GM19463 (cell line): ENCODE measurements at regions not wholly inside any gene's neighbourhood (a gene's known extent, or its start where the extent isn't known, plus 50 kb on each side); places are given as distances from the start of the nearest gene placed in this dataset.
A peak's percentile ranks its signal among the peaks of the same experiment; 100 is the strongest.

Experiments used
- ATAC-seq: cut with Tn5 transposase; IDR thresholded peaks from one replicate; pipeline ENCODE4 v1.9.1; 2021; ENCODE audit warnings: mild to moderate bottlenecking, moderate library complexity; ENCODE audit not compliant: unreplicated experiment

- no peak for ATAC-seq
These were observed 98.0 kb upstream of the E2F7 start for GRCh38 chr12:77163074-77164038.

GRCh38 chr12:77161944-77162343 is 96.6 kb upstream of the E2F7 start:
- no peak for ATAC-seq

- ATAC-seq, result no peak
These were observed 95.6 kb upstream of the E2F7 start for GRCh38 chr12:77160931-77161330.

- ATAC-seq, result no peak
These were observed 88.3 kb upstream of the E2F7 start for GRCh38 chr12:77153706-77154105.

- no peak for ATAC-seq
These were observed 87.3 kb upstream of the E2F7 start for GRCh38 chr12:77152623-77153193.

GRCh38 chr12:77151030-77151429 is 85.7 kb upstream of the E2F7 start:
- ATAC-seq, result no peak

- no peak for ATAC-seq
These were observed 68.2 kb upstream of the E2F7 start for GRCh38 chr12:77133566-77133965.

- no peak for ATAC-seq
These were observed 66.7 kb upstream of the E2F7 start for GRCh38 chr12:77131977-77132490.

GRCh38 chr12:77130193-77130592 is 64.8 kb upstream of the E2F7 start:
- ATAC-seq, result no peak

GRCh38 chr12:77124767-77125166 is 59.4 kb upstream of the E2F7 start:
- ATAC-seq, result peak; percentile 69

GRCh38 chr12:77122661-77123060 is 57.3 kb upstream of the E2F7 start:
- ATAC-seq, result no peak

- ATAC-seq, result no peak
These were observed 56.9 kb upstream of the E2F7 start for GRCh38 chr12:77122236-77122635.

- ATAC-seq, result no peak
These were observed 55.1 kb upstream of the E2F7 start for GRCh38 chr12:77120156-77121085.

GRCh38 chr12:77118696-77119095 is 53.3 kb upstream of the E2F7 start:
- ATAC-seq, result no peak

- ATAC-seq, result no peak
These were observed 50.9 kb upstream of the E2F7 start for GRCh38 chr12:77116277-77116676.

GRCh38 chr12:77115471-77115870 is 50.1 kb upstream of the E2F7 start:
- ATAC-seq, result no peak
